Trophoblast cell (in vitro differentiated cells and primary cell): ENCODE measurements at regions not wholly inside any gene's neighbourhood (a gene's known extent, or its start where the extent isn't known, plus 50 kb on each side); places are given as distances from the start of the nearest gene placed in this dataset.
A peak's percentile ranks its signal among the peaks of the same experiment; 100 is the strongest.

Experiments
- DNase-seq, 2 donors: peaks; one replicate each; pipeline ENCODE4 v3.0.0-alpha.2; 2016
- H2AFZ ChIP-seq: 2 replicates; pipeline ENCODE4 v1.6.1; 2013; ENCODE audit warnings: low read length, moderate library complexity, mild to moderate bottlenecking; ENCODE audit not compliant: insufficient read depth, poor library complexity
- H2AK5ac ChIP-seq: 2 replicates; pipeline ENCODE4 v1.6.1; 2013; ENCODE audit warnings: mild to moderate bottlenecking, low read length
- H2BK120ac ChIP-seq: 2 replicates; pipeline ENCODE4 v1.6.1; 2013; ENCODE audit warnings: low read length, mild to moderate bottlenecking, moderate library complexity; ENCODE audit not compliant: insufficient read depth, poor library complexity
- H2BK12ac ChIP-seq: 2 replicates; pipeline ENCODE4 v1.6.1; 2013; ENCODE audit warnings: mild to moderate bottlenecking, low read length, moderate library complexity
- H2BK5ac ChIP-seq: 2 replicates; pipeline ENCODE4 v1.6.1; 2013; ENCODE audit warnings: low read length, low read depth, moderate library complexity, mild to moderate bottlenecking; ENCODE audit not compliant: poor library complexity
- H3K14ac ChIP-seq: 2 replicates; pipeline ENCODE4 v1.6.1; 2013; ENCODE audit warnings: mild to moderate bottlenecking, low read length
- H3K18ac ChIP-seq: 2 replicates; pipeline ENCODE4 v1.6.1; 2013; ENCODE audit warnings: mild to moderate bottlenecking, low read length
- H3K23ac ChIP-seq: 2 replicates; pipeline ENCODE4 v1.6.1; 2013; ENCODE audit warnings: low read length
- H3K27ac ChIP-seq: 2 replicates; pipeline ENCODE4 v1.5.1; 2013; ENCODE audit warnings: low read depth, mild to moderate bottlenecking, inconsistent platforms, low read length, moderate library complexity
- H3K27me3 ChIP-seq: 2 replicates; pipeline ENCODE4 v1.6.1; 2013; ENCODE audit warnings: inconsistent platforms, mild to moderate bottlenecking, low read length, moderate library complexity; ENCODE audit not compliant: insufficient read depth
- H3K36me3 ChIP-seq, 2 experiments: 1 replicate in 1 of 2; 2 replicates in 1 of 2; pipeline ENCODE4 v1.6.1; 2013; ENCODE audit warnings: low read length in 2 of 2, mild to moderate bottlenecking in 2 of 2, moderate library complexity in 1 of 2; ENCODE audit not compliant: insufficient read depth in 2 of 2, control insufficient read depth in 1 of 2
- H3K4ac ChIP-seq: 2 replicates; pipeline ENCODE4 v1.6.1; 2013; ENCODE audit warnings: low read depth, mild to moderate bottlenecking, low read length, moderate library complexity
- H3K4me1 ChIP-seq, 2 experiments: 1 replicate in 1 of 2; 2 replicates in 1 of 2; pipeline ENCODE4 v1.6.1; 2013; ENCODE audit warnings: low read length in 2 of 2, mild to moderate bottlenecking in 2 of 2, moderate library complexity in 1 of 2; ENCODE audit not compliant: insufficient read depth in 2 of 2, control insufficient read depth in 1 of 2
- H3K4me2 ChIP-seq: 2 replicates; pipeline ENCODE4 v1.6.1; 2013; ENCODE audit warnings: inconsistent platforms, mild to moderate bottlenecking, low read length, moderate library complexity
- H3K4me3 ChIP-seq: 2 replicates; pipeline ENCODE4 v1.5.1; 2013; ENCODE audit warnings: mild to moderate bottlenecking, low read depth, low read length, inconsistent platforms
- H3K79me1 ChIP-seq: one replicate; pipeline ENCODE4 v1.6.1; 2013; ENCODE audit warnings: low read length
- H3K79me2 ChIP-seq: 2 replicates; pipeline ENCODE4 v1.6.1; 2013; ENCODE audit warnings: low read length, mild to moderate bottlenecking; ENCODE audit not compliant: control insufficient read depth, insufficient read depth, poor library complexity
- H3K9ac ChIP-seq: 2 replicates; pipeline ENCODE4 v1.6.1; 2013; ENCODE audit warnings: mild to moderate bottlenecking, low read length
- H3K9me3 ChIP-seq: 2 replicates; pipeline ENCODE4 v1.6.1; 2013; ENCODE audit warnings: low read depth, mild to moderate bottlenecking, control low read depth, inconsistent platforms, low read length; ENCODE audit not compliant: insufficient read depth
- H4K12ac ChIP-seq: 2 replicates; pipeline ENCODE4 v1.6.1; 2013; ENCODE audit warnings: low read depth, mild to moderate bottlenecking, low read length, moderate library complexity
- H4K8ac ChIP-seq: 2 replicates; pipeline ENCODE4 v1.6.1; 2013; ENCODE audit warnings: low read depth, mild to moderate bottlenecking, low read length, moderate library complexity
- H4K91ac ChIP-seq: one replicate; pipeline ENCODE4 v1.6.1; 2013; ENCODE audit warnings: low read depth, mild to moderate bottlenecking, low read length, moderate library complexity
- WGBS: extraction: QIAGEN DNeasy Blood & Tissue Kit; methylation state at CpG from one replicate; pipeline ENCODE4 v1.1.7; 2013; ENCODE audit warnings: missing lambda C conversion rate; ENCODE audit not compliant: insufficient read length, insufficient coverage; ENCODE audit errors: extremely low coverage; 5-methylcytosine and 5-hydroxymethylcytosine counted together

DNA sequence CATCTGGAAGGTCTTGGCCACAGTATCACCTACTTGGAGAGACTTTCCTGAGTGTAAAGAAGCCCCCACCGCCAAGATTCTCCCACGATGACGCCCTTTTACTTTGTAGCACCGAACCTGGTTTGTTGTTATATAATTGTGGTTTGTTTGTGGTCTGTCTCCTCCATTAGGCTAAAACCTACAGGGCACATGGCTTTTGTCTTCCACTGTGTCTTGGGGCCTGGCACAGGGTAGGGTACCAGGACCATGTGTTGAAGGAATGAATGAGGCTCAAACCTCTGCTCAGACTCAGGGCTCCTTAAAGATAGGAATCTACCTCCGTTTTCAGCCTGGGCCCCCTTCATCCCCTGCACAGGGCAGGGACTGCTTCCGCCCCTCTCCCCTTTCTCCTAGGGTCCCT lies 59.4 kb upstream of the CCDC167 start:
- H3K14ac ChIP-seq: no peak overlapping the region
- DNase-seq: no peak

DNA sequence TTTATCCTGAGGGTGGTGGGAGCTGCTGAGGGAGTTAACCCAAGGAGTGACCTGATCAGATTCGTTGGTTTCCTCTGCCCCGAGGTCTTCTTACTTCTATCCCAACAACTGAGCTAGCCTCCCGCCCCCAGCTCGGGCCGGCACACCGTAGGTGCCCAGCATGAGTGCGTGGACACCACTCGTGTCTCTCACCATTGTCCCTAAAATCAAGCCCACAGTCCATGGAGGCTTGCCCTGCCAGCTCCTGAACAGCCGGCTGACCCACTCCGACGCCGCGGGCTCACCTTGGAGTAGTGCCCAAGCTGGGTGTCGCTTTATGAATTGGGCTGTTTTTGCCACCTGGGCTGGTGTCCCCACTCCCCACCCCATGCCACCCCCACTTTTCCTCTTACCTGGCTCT lies 59.0 kb upstream of the CCDC167 start:
- H3K4me3 ChIP-seq: no peak overlapping the region
- H3K4me1 ChIP-seq: peaks cover 21 to 28% of the 10 kb centered on the region in 2 experiments
- H3K18ac ChIP-seq: no peak overlapping the region
- no peaks in the 10 kb centered on the region for H3K36me3 ChIP-seq
- H4K91ac ChIP-seq: no peak overlapping the region
- no peaks in the 10 kb centered on the region for H3K27me3 ChIP-seq
- no peak overlapping the region for H3K27ac ChIP-seq
- H3K4me2 ChIP-seq: no peak overlapping the region
- no peak overlapping the region for H4K12ac ChIP-seq
- no CpG with 5 or more reads among the region's 14 CpGs for WGBS
- H3K14ac ChIP-seq: no peak overlapping the region
- no peak overlapping the region for H2AFZ ChIP-seq
- DNase-seq: no peak
- no peak overlapping the region for H2BK12ac ChIP-seq
- H3K4ac ChIP-seq: no peak overlapping the region
- H3K79me2 ChIP-seq: no peaks in the 10 kb centered on the region
- H2AK5ac ChIP-seq: no peak overlapping the region
- H3K9me3 ChIP-seq: no peaks in the 10 kb centered on the region
- H3K79me1 ChIP-seq: peaks cover 4% of the 10 kb centered on the region
- H2BK120ac ChIP-seq: no peak overlapping the region
- H4K8ac ChIP-seq: no peak overlapping the region
- H2BK5ac ChIP-seq: no peak overlapping the region
- H3K23ac ChIP-seq: no peak overlapping the region
- H3K9ac ChIP-seq: no peak overlapping the region

More for the DNA sequence above, 59.4 kb upstream of the CCDC167 start:
- H2AK5ac ChIP-seq: no peak overlapping the region
- H2BK5ac ChIP-seq: no peak overlapping the region
- no peak overlapping the region for H3K27ac ChIP-seq
- H3K4me3 ChIP-seq: no peak overlapping the region
- H3K79me1 ChIP-seq: peaks cover 4% of the 10 kb centered on the region
- no peak overlapping the region for H3K9ac ChIP-seq
- H3K4me1 ChIP-seq: peaks cover 20 to 26% of the 10 kb centered on the region in 2 experiments
- no peaks in the 10 kb centered on the region for H3K27me3 ChIP-seq
- H2BK12ac ChIP-seq: no peak overlapping the region
- no peak overlapping the region for H4K91ac ChIP-seq
- H2AFZ ChIP-seq: no peak overlapping the region
- H2BK120ac ChIP-seq: no peak overlapping the region
- no peak overlapping the region for H3K4ac ChIP-seq
- no CpG with 5 or more reads among the region's 6 CpGs for WGBS
- no peak overlapping the region for H3K23ac ChIP-seq
- H4K12ac ChIP-seq: no peak overlapping the region
- no peaks in the 10 kb centered on the region for H3K79me2 ChIP-seq
- H3K18ac ChIP-seq: no peak overlapping the region
- no peak overlapping the region for H3K4me2 ChIP-seq
- H3K36me3 ChIP-seq: no peaks in the 10 kb centered on the region
- H3K9me3 ChIP-seq: no peaks in the 10 kb centered on the region
- H4K8ac ChIP-seq: no peak overlapping the region

GRCh38 chr6:37558168-37558567 lies 58.5 kb upstream of the CCDC167 start:
- H3K23ac ChIP-seq: no peak overlapping the region
- no peak overlapping the region for H3K4ac ChIP-seq
- WGBS: no CpG with 5 or more reads among the region's 5 CpGs
- H4K8ac ChIP-seq: no peak overlapping the region
- no peak overlapping the region for H3K14ac ChIP-seq
- H3K4me3 ChIP-seq: no peak overlapping the region
- H3K4me1 ChIP-seq: peaks cover 24 to 31% of the 10 kb centered on the region in 2 experiments
- no peak overlapping the region for H3K9ac ChIP-seq
- no peak overlapping the region for H2BK5ac ChIP-seq
- no peak overlapping the region for H3K18ac ChIP-seq
- peak overlapping the region; percentile 7 for H2AK5ac ChIP-seq
- H2AFZ ChIP-seq: no peak overlapping the region
- H2BK12ac ChIP-seq: no peak overlapping the region
- H4K91ac ChIP-seq: no peak overlapping the region
- H3K27me3 ChIP-seq: no peaks in the 10 kb centered on the region
- H3K27ac ChIP-seq: no peak overlapping the region
- H3K4me2 ChIP-seq: no peak overlapping the region
- no peaks in the 10 kb centered on the region for H3K79me2 ChIP-seq
- H2BK120ac ChIP-seq: no peak overlapping the region
- no peak overlapping the region for H4K12ac ChIP-seq
- no peak for DNase-seq
- H3K79me1 ChIP-seq: peaks cover 4% of the 10 kb centered on the region
- H3K36me3 ChIP-seq: no peaks in the 10 kb centered on the region
- H3K9me3 ChIP-seq: no peaks in the 10 kb centered on the region

DNA sequence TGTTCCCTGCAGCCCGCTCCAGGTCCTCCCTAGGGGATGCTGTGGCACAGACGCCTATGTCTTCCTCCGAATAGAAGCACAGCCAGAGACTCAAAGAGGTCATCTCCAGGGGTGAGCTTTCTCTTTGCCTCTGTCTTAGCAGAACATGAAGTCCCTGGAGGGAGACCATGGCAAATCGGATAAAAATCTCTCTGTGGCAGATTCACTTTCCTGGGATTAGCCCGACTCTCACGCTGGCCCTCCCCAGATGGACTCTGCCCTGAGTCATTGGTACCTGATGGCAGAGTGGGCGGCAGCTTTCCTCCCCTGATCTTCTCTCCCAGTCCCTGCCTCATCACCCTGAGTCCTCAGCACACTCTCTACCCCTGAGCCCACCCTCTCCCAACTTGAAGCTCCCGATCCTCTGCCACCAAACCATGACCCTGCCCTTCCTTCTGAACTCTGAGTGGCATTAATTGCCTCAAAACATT lies 58.0 kb upstream of the CCDC167 start:
- Histone ChIP-seq H3K79me2 (no peaks in the 10 kb centered on the region), H3K14ac (no peak overlapping the region), H2AFZ (no peak overlapping the region), H2AK5ac (no peak overlapping the region), H3K79me1 (peaks cover 4% of the 10 kb centered on the region), H3K27ac (no peak overlapping the region), H2BK12ac (no peak overlapping the region), H3K36me3 (no peaks in the 10 kb centered on the region), H3K27me3 (no peaks in the 10 kb centered on the region), H2BK120ac (no peak overlapping the region), H4K91ac (no peak overlapping the region), H4K12ac (no peak overlapping the region), H3K9me3 (no peaks in the 10 kb centered on the region), H3K18ac (no peak overlapping the region), H3K9ac (no peak overlapping the region), H3K4me1 (peaks cover 24 to 31% of the 10 kb centered on the region in 2 experiments), H3K23ac (no peak overlapping the region), H2BK5ac (no peak overlapping the region), H3K4ac (no peak overlapping the region), H3K4me2 (no peak overlapping the region), H3K4me3 (no peak overlapping the region), H4K8ac (no peak overlapping the region)
- no peak for DNase-seq
- no CpG with 5 or more reads among the region's 8 CpGs for WGBS
